HCT116 (cell line): ENCODE measurements at regions not wholly inside any gene's neighbourhood (a gene's known extent, or its start where the extent isn't known, plus 50 kb on each side); places are given as distances from the start of the nearest gene placed in this dataset.

Experiments
- ATAC-seq: fragments of 200-7000 bp; cut with Tn5 transposase; 2 replicates; pipeline ENCODE4 v1.9.1; 2020; ENCODE audit warnings: mild to moderate bottlenecking, moderate library complexity
- BruUV-seq: library from RNA; stranded (reverse); fragments of 400-500 nt; replicated peaks from 2 replicates; lab custom pipeline; 2021; lab: Mats Ljungman, UMichigan
- CTCF ChIA-PET: fragments of 300-600 bp; sonication (Branson Sonifier 250); formaldehyde crosslinking; loops from one replicate; lab custom pipeline; 2021; ENCODE audit warnings: antibody characterized with exemption; lab: Charles Lee
- POLR2A ChIA-PET: fragments of 300-600, 350-600 bp; sonication (Branson Sonifier 250); formaldehyde crosslinking; loops from one replicate; lab custom pipeline; 2021; ENCODE audit warnings: antibody characterized with exemption; lab: Charles Lee
- RAD21 ChIA-PET, 2 experiments: fragments of 300-600 bp; sonication (Branson Sonifier 250); formaldehyde crosslinking; loops; one replicate each; lab custom pipeline; 2023; ENCODE audit warnings: low total read pairs in 2 of 2; ENCODE audit not compliant: uncharacterized antibody in 2 of 2, unreplicated experiment in 2 of 2, low non-redundant PET in 1 of 2; lab: Charles Lee
- DNase-seq: peaks from one replicate; pipeline ENCODE4 v3.0.0-alpha.2; 2010; ENCODE audit warnings: low read depth, low spot score
- H2AFZ ChIP-seq: fragments of 200-600 bp; shearing (Covaris generic), sonication (generic); 2 replicates; pipeline ENCODE4 v1.6.1; 2017; ENCODE audit warnings: low read depth, mixed run types, mixed read lengths, antibody characterized with exemption, low read length; ENCODE audit not compliant: poor library complexity, severe bottlenecking
- H3K27ac ChIP-seq: 2 replicates; pipeline ENCODE4 v1.5.1; 2012; ENCODE audit warnings: low read depth, low read length
- H3K27me3 ChIP-seq: fragments of 200-600 bp; sonication (generic); 2 replicates; pipeline ENCODE4 v1.6.1; 2016; ENCODE audit warnings: mixed run types, low read length, mixed read lengths; ENCODE audit not compliant: insufficient read depth
- H3K36me3 ChIP-seq, 2 experiments: fragments of 200-500 bp in 1 of 2; fragments of 200-600 bp in 1 of 2; sonication (Bioruptor generic) in 1 of 2; sonication (generic) in 1 of 2; 2 replicates each; pipeline versions ENCODE4 v1.5.1 to v1.6.1; 2014 to 2016; ENCODE audit warnings: low read length in 2 of 2, inconsistent platforms in 1 of 2, mixed read lengths in 1 of 2, mixed run types in 1 of 2; ENCODE audit not compliant: insufficient read depth in 2 of 2, control insufficient read depth in 1 of 2
- H3K4me1 ChIP-seq, 2 experiments: fragments of 200-600 bp in 1 of 2; sonication (generic) in 1 of 2; 2 replicates each; pipeline versions ENCODE4 v1.5.1 to v1.6.1; 2012 to 2017; ENCODE audit warnings: low read length in 2 of 2, inconsistent platforms in 1 of 2, mild to moderate bottlenecking in 1 of 2, mixed read lengths in 1 of 2, mixed run types in 1 of 2, moderate library complexity in 1 of 2; ENCODE audit not compliant: insufficient read depth in 2 of 2, control insufficient read depth in 1 of 2
- H3K4me2 ChIP-seq: fragments of 200-600 bp; sonication (generic); 2 replicates; pipeline ENCODE4 v1.6.1; 2017; ENCODE audit warnings: mixed run types, low read length, mixed read lengths
- H3K4me3 ChIP-seq, 2 experiments: fragments of 200-600 bp in 1 of 2; sonication (generic) in 1 of 2; replicated peaks in 1 of 2; 2 replicates each; pipeline ENCODE4 v1.5.1; 2011 to 2016; ENCODE audit warnings: low read length in 2 of 2, control low read depth in 1 of 2, low read depth in 1 of 2, mild to moderate bottlenecking in 1 of 2, mixed read lengths in 1 of 2, mixed run types in 1 of 2
- H3K79me2 ChIP-seq: fragments of 200-600 bp; sonication (generic); 2 replicates; pipeline ENCODE4 v1.6.1; 2017; ENCODE audit warnings: mild to moderate bottlenecking, mixed run types, low read length, moderate library complexity, mixed read lengths; ENCODE audit not compliant: insufficient read depth
- H3K9ac ChIP-seq: fragments of 200-600 bp; sonication (generic); 2 replicates; pipeline ENCODE4 v1.6.1; 2016; ENCODE audit warnings: low read length, mixed read lengths
- H3K9me2 ChIP-seq: fragments of 200-600 bp; sonication (generic), shearing (Covaris generic); 2 replicates; pipeline ENCODE4 v1.6.1; 2017; ENCODE audit warnings: mixed run types, mild to moderate bottlenecking, moderate library complexity; ENCODE audit not compliant: insufficient read depth
- H3K9me3 ChIP-seq, 2 experiments: fragments of 200-500 bp in 1 of 2; fragments of 200-600 bp in 1 of 2; sonication (Bioruptor generic) in 1 of 2; sonication (generic) in 1 of 2; 2 replicates each; pipeline ENCODE4 v1.6.1; 2014 to 2017; ENCODE audit warnings: low read length in 2 of 2, mixed read lengths in 2 of 2, inconsistent platforms in 1 of 2, low read depth in 1 of 2, mild to moderate bottlenecking in 1 of 2, mixed run types in 1 of 2, moderate library complexity in 1 of 2; ENCODE audit not compliant: control insufficient read depth in 1 of 2, insufficient read depth in 1 of 2
- H4K20me1 ChIP-seq: fragments of 200-600 bp; sonication (generic), shearing (Covaris generic); 2 replicates; pipeline ENCODE4 v1.6.1; 2017; ENCODE audit warnings: mixed run types, mild to moderate bottlenecking, moderate library complexity; ENCODE audit not compliant: insufficient read depth
- CBX3 ChIP-seq: IDR thresholded peaks from 2 replicates; pipeline ENCODE4 v1.6.1; 2012; ENCODE audit warnings: low read depth
- EZH2 ChIP-seq: fragments of 200-600 bp; sonication (generic); IDR thresholded peaks from 2 replicates; pipeline ENCODE4 v1.6.1; 2017; ENCODE audit warnings: antibody characterized with exemption, mixed run types
- POLR2AphosphoS5 ChIP-seq: IDR thresholded peaks from 2 replicates; pipeline ENCODE4 v1.6.1; 2011; ENCODE audit warnings: mild to moderate bottlenecking, low read depth, low read length, moderate library complexity
- SP1 ChIP-seq: IDR thresholded peaks from 2 replicates; pipeline ENCODE4 v1.6.1; 2012; ENCODE audit warnings: low read depth
- ZFX ChIP-seq: fragments of 450-650 bp; IDR thresholded peaks from 2 replicates; pipeline ENCODE4 v1.6.1; 2017
- ZNF274 ChIP-seq: fragments of 200-500 bp; sonication (Bioruptor generic); IDR thresholded peaks from 2 replicates; pipeline ENCODE4 v1.6.1; 2014; ENCODE audit warnings: mild to moderate bottlenecking, low read depth, low read length, inconsistent platforms
- intact Hi-C: fragments of 100-400 bp; cut with micrococcal nuclease; formaldehyde crosslinking; loops from 2 replicates; pipeline ENCODE4 v1.10.0; 2022
- TF ChIP-seq, protein P1 (sequence below), 3 experiments: fragments of 200-600 bp in 1 of 3; sonication (generic) in 1 of 3; IDR thresholded peaks in 2 of 3; conservative IDR thresholded peaks in 1 of 3; 2 replicates each; pipeline ENCODE4 v1.5.1; 2012 to 2017; ENCODE audit warnings: low read depth in 2 of 3, low read length in 2 of 3, antibody characterized with exemption in 1 of 3, borderline replicate concordance in 1 of 3, control low read depth in 1 of 3, mild to moderate bottlenecking in 1 of 3, mixed read lengths in 1 of 3, mixed run types in 1 of 3, moderate library complexity in 1 of 3; ENCODE audit not compliant: insufficient read depth in 1 of 3
- TF ChIP-seq, protein P2 (sequence below): IDR thresholded peaks from 2 replicates; pipeline ENCODE4 v1.6.1; 2012

- TF ChIP-seq, protein P1, sequence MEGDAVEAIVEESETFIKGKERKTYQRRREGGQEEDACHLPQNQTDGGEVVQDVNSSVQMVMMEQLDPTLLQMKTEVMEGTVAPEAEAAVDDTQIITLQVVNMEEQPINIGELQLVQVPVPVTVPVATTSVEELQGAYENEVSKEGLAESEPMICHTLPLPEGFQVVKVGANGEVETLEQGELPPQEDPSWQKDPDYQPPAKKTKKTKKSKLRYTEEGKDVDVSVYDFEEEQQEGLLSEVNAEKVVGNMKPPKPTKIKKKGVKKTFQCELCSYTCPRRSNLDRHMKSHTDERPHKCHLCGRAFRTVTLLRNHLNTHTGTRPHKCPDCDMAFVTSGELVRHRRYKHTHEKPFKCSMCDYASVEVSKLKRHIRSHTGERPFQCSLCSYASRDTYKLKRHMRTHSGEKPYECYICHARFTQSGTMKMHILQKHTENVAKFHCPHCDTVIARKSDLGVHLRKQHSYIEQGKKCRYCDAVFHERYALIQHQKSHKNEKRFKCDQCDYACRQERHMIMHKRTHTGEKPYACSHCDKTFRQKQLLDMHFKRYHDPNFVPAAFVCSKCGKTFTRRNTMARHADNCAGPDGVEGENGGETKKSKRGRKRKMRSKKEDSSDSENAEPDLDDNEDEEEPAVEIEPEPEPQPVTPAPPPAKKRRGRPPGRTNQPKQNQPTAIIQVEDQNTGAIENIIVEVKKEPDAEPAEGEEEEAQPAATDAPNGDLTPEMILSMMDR (IDR thresholded peaks at IDR 0.05 in 2 of 3, conservative IDR thresholded peaks at IDR 0.05 in 1 of 3; ENCODE audit: borderline replicate concordance in 1 of 3, insufficient read depth in 1 of 3, low read depth in 2 of 3, low read length in 2 of 3) = no peak
- TF ChIP-seq, all 23 proteins: peak for 0
Observed at GRCh38 chr16:50948268-50948930, 202.7 kb downstream of the SALL1 start (continued).

DNA sequence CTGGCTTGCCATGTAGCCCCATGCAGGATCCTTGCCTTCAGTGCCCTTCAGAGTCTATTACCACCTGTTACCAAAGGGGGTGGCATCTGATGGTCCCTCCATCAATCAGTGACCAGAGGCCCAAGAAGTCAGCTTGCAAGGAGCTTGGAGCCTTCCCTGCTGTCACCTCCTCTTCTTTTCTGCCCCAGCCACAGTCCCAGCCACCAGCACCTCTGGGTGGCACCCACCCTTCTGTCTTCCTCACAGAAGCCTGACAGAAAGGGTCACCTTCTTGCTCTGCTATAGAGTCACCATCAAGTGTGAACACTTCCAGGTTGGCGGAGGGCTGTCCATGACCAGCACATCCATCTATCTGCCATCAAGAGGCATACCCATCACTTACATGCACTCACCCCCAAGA lies 203.2 kb downstream of the SALL1 start:
- no peaks in the 10 kb centered on the region for H3K9me2 ChIP-seq
- H3K9ac ChIP-seq = no peak overlapping the region
- TF ChIP-seq ZNF274 = no peak
- no peak for TF ChIP-seq SP1
- TF ChIP-seq, protein P2, sequence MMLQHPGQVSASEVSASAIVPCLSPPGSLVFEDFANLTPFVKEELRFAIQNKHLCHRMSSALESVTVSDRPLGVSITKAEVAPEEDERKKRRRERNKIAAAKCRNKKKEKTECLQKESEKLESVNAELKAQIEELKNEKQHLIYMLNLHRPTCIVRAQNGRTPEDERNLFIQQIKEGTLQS = no peak
- TF ChIP-seq POLR2AphosphoS5 = no peak
- no peak for TF ChIP-seq EZH2
- no peak for TF ChIP-seq ZFX
- no peak for TF ChIP-seq CBX3
- H3K4me1 ChIP-seq = no peaks in the 10 kb centered on the region
- CTCF ChIA-PET = no interaction called here
- no peak overlapping the region for H3K27ac ChIP-seq
- H2AFZ ChIP-seq = no peak overlapping the region
- H3K27me3 ChIP-seq = peaks cover 11% of the 10 kb centered on the region; the same call in 1 of the 2 replicates
- no TSS peak for BruUV-seq
- H4K20me1 ChIP-seq = no peaks in the 10 kb centered on the region
- H3K79me2 ChIP-seq = no peaks in the 10 kb centered on the region
- no peak overlapping the region for H3K4me3 ChIP-seq
- DNase-seq (no peak), ATAC-seq (no peak)
- RAD21 ChIA-PET = no interaction called here
- intact Hi-C loops = no loop called here
- no peak overlapping the region for H3K4me2 ChIP-seq
- POLR2A ChIA-PET = no interaction called here
- no peaks in the 10 kb centered on the region for H3K9me3 ChIP-seq
- no peaks in the 10 kb centered on the region for H3K36me3 ChIP-seq
